HepG2 (cell line): ENCODE measurements at regions not wholly inside any gene's neighbourhood (a gene's known extent, or its start where the extent isn't known, plus 50 kb on each side); places are given as distances from the start of the nearest gene placed in this dataset.

Source experiments
- ATAC-seq: fragments of 200-7000 bp; cut with Tn5 transposase; 3 replicates; pipeline ENCODE4 v1.9.1; 2020; ENCODE audit warnings: mild to moderate bottlenecking, moderate library complexity
- BruUV-seq: library from RNA; stranded (reverse); fragments of 400-500 nt; replicated peaks from 2 replicates; lab custom pipeline; 2021; lab: Mats Ljungman, UMichigan
- CTCF ChIA-PET: fragments of 300-600 bp; formaldehyde crosslinking; extraction: SDS; loops from one replicate; lab custom pipeline; 2021; ENCODE audit warnings: low total read pairs, inconsistent platforms, low intra/inter-chr PET ratio; lab: Yijun Ruan, JAX
- POLR2A ChIA-PET: fragments of 350-600 bp; sonication (Branson Sonifier 250); formaldehyde crosslinking; loops from one replicate; lab custom pipeline; 2020; ENCODE audit warnings: antibody characterized with exemption, inconsistent platforms; lab: Yijun Ruan, JAX
- DNase-seq: peaks from one replicate; pipeline ENCODE4 v3.0.0-alpha.2; 2015; ENCODE audit warnings: low spot score
- FAIRE-seq: peaks from 3 replicates; lab custom pipeline; 2011; peaks lifted over from hg19 to GRCh38; lab: Jason Lieb, UNC
- H2AFZ ChIP-seq: one replicate; pipeline ENCODE4 v1.6.1; 2011; ENCODE audit warnings: low read length, inconsistent platforms
- H3K27ac ChIP-seq: fragments of 300-600 bp; 3 replicates; pipeline ENCODE4 v1.8.0; 2011; ENCODE audit warnings: mixed run types, mild to moderate bottlenecking, mixed read lengths, low read length, inconsistent platforms; ENCODE audit not compliant: insufficient read depth; ENCODE audit errors: extremely low read length
- H3K27me3 ChIP-seq, 2 experiments: fragments of 200-600 bp in 1 of 2; 2 replicates in 1 of 2; 3 replicates in 1 of 2; pipeline versions ENCODE4 v1.6.0 to v1.8.0; 2011; ENCODE audit warnings: low read length in 2 of 2, mild to moderate bottlenecking in 2 of 2, moderate library complexity in 2 of 2, inconsistent platforms in 1 of 2; ENCODE audit not compliant: insufficient read depth in 2 of 2, control insufficient read depth in 1 of 2
- H3K36me3 ChIP-seq, 2 experiments: fragments of 200-600 bp in 1 of 2; replicated peaks in 1 of 2; 2 replicates in 1 of 2; 3 replicates in 1 of 2; pipeline versions ENCODE4 v1.5.1 to v1.8.0; 2011; ENCODE audit warnings: low read length in 2 of 2, inconsistent platforms in 1 of 2; ENCODE audit not compliant: insufficient read depth in 2 of 2, control insufficient read depth in 1 of 2
- H3K4me1 ChIP-seq: 2 replicates; pipeline ENCODE4 v1.5.1; 2012; ENCODE audit warnings: low read length, inconsistent platforms; ENCODE audit not compliant: insufficient read depth
- H3K4me2 ChIP-seq: 2 replicates; pipeline ENCODE4 v1.6.0; 2011; ENCODE audit warnings: low read depth, low read length, inconsistent platforms
- H3K4me3 ChIP-seq, 3 experiments: fragments of 200-600 bp in 1 of 3; sonication (generic), shearing (Covaris generic) in 1 of 3; replicated peaks in 1 of 3; 2 replicates each; pipeline ENCODE4 v1.5.1; 2011 to 2016; ENCODE audit warnings: low read length in 3 of 3, inconsistent platforms in 2 of 3, low read depth in 2 of 3, mild to moderate bottlenecking in 2 of 3, control low read depth in 1 of 3, mixed read lengths in 1 of 3; ENCODE audit not compliant: insufficient read depth in 1 of 3
- H3K79me2 ChIP-seq: one replicate; pipeline ENCODE4 v1.6.1; 2011; ENCODE audit warnings: low read length, inconsistent platforms; ENCODE audit not compliant: insufficient read depth
- H3K9ac ChIP-seq: 2 replicates; pipeline ENCODE4 v1.6.0; 2011; ENCODE audit warnings: mild to moderate bottlenecking, low read depth, low read length, inconsistent platforms; ENCODE audit not compliant: insufficient read depth
- H3K9me3 ChIP-seq: 2 replicates; pipeline ENCODE4 v1.5.1; 2012; ENCODE audit warnings: mild to moderate bottlenecking, low read length
- H4K20me1 ChIP-seq: 2 replicates; pipeline ENCODE4 v1.6.0; 2011; ENCODE audit warnings: inconsistent platforms, mild to moderate bottlenecking, low read length, moderate library complexity; ENCODE audit not compliant: insufficient read depth
- BCLAF1 ChIP-seq: fragments of 450-650 bp; IDR thresholded peaks from 2 replicates; pipeline ENCODE4 v1.6.1; 2017; ENCODE audit warnings: mild to moderate bottlenecking
- EED ChIP-seq: sonication (generic); formaldehyde crosslinking; IDR thresholded peaks from 2 replicates; pipeline ENCODE4 v1.5.0; 2020; ENCODE audit warnings: mild to moderate bottlenecking, missing genetic modification reagents
- HNRNPK ChIP-seq: fragments of 200-400 bp; formaldehyde crosslinking; IDR thresholded peaks from 2 replicates; pipeline ENCODE4 v1.6.1; 2018; ENCODE audit warnings: low read length, low read depth, moderate library complexity, mild to moderate bottlenecking; ENCODE audit not compliant: poor library complexity, severe bottlenecking
- PTBP1 ChIP-seq: fragments of 200-400 bp; formaldehyde crosslinking; IDR thresholded peaks from 2 replicates; pipeline ENCODE4 v1.6.1; 2018; ENCODE audit warnings: low read length, low read depth; ENCODE audit not compliant: poor library complexity, severe bottlenecking
- WGBS: methylation state at CpG from one replicate; pipeline ENCODE4 v1.1.6; 2017; ENCODE audit warnings: low lambda C conversion rate; 5-methylcytosine and 5-hydroxymethylcytosine counted together
- in situ Hi-C: cut with HindIII; loops from 2 replicates; pipeline ENCODE4 v1.10.0; 2017; ENCODE audit warnings: low pct_unique_long_range_greater_than_20kb; ENCODE audit not compliant: extremely low pct_ligation_motif_present
- intact Hi-C: fragments of 100-400 bp; cut with micrococcal nuclease; formaldehyde crosslinking; loops from one replicate; pipeline ENCODE4 v1.10.0; 2022; ENCODE audit not compliant: unreplicated experiment
- TF ChIP-seq, protein P1 (sequence below): sonication (generic); formaldehyde crosslinking; IDR thresholded peaks from 2 replicates; pipeline ENCODE4 v1.4.0; 2020; ENCODE audit warnings: missing genetic modification reagents, mild to moderate bottlenecking, borderline replicate concordance

DNA sequence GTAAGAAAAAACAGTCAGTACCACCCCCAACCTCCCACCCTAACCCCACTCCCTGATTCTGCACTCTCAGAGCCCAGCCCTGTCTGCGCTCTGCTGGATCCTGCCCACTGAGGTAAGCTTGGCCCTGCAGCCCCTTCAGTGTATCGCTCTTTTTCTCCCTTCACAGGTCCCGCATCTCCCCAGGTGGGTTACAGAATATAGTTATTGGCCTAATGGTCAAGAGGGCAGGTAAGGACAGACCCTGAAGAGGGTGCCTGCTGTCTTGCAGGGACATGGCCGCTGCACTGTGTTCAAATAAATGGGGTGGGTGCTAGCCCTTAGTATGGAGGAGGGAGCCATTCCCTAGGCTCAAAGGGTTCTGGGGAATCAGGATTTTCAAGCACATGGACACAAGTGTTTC lies 135.7 kb downstream of the ADSS2 start (continued):
- TF ChIP-seq, protein P1, sequence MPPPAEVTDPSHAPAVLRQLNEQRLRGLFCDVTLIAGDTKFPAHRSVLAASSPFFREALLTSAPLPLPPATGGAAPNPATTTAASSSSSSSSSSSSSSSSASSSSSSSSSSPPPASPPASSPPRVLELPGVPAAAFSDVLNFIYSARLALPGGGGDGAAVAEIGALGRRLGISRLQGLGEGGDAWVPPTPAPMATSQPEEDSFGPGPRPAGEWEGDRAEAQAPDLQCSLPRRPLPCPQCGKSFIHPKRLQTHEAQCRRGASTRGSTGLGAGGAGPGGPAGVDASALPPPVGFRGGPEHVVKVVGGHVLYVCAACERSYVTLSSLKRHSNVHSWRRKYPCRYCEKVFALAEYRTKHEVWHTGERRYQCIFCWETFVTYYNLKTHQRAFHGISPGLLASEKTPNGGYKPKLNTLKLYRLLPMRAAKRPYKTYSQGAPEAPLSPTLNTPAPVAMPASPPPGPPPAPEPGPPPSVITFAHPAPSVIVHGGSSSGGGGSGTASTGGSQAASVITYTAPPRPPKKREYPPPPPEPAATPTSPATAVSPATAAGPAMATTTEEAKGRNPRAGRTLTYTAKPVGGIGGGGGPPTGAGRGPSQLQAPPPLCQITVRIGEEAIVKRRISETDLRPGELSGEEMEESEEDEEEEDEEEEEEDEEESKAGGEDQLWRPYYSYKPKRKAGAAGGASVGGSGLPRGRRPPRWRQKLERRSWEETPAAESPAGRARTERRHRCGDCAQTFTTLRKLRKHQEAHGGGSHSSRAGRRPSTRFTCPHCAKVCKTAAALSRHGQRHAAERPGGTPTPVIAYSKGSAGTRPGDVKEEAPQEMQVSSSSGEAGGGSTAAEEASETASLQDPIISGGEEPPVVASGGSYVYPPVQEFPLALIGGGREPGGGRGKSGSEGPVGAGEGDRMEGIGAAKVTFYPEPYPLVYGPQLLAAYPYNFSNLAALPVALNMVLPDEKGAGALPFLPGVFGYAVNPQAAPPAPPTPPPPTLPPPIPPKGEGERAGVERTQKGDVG (CRISPR knock-in tag): no peak
- TF ChIP-seq PTBP1 (no peak), HNRNPK (no peak)
- TF ChIP-seq, all 625 proteins: peak for 0

- Histone ChIP-seq H3K27ac (no peak overlapping the region), H3K9ac (no peak overlapping the region), H3K9me3 (no peaks in the 10 kb centered on the region), H2AFZ (no peak overlapping the region), H3K4me1 (no peaks in the 10 kb centered on the region), H3K27me3 (peaks cover 0 to 11% of the 10 kb centered on the region in 2 experiments; a peak in 2 of 5 replicates), H3K4me2 (no peak overlapping the region), H3K79me2 (no peaks in the 10 kb centered on the region), H3K4me3 (no peak overlapping the region), H3K36me3 (no peaks in the 10 kb centered on the region), H4K20me1 (no peaks in the 10 kb centered on the region)
- ChIA-PET CTCF (no interaction called here), POLR2A (no interaction called here)
- ATAC-seq (no peak), FAIRE-seq (no peak), DNase-seq (no peak)
- in situ Hi-C loops (no loop called here), intact Hi-C loops (no loop called here)
- BruUV-seq: no TSS peak
- no peak for TF ChIP-seq BCLAF1
- no peak for TF ChIP-seq EED (CRISPR knock-in tag)
- 15% methylated on average over 6 of the region's 6 CpGs for WGBS
Measured at GRCh38 chr1:244316407-244316806, 135.3 kb downstream of the ADSS2 start.
